H1 (cell line): ENCODE measurements at regions not wholly inside any gene's neighbourhood (a gene's known extent, or its start where the extent isn't known, plus 50 kb on each side); places are given as distances from the start of the nearest gene placed in this dataset.

Experiments
- CTCF ChIA-PET: fragments of 300-600 bp; sonication (Branson Sonifier 250); formaldehyde crosslinking; loops from one replicate; lab custom pipeline; 2021; ENCODE audit not compliant: partially characterized antibody; lab: Charles Lee
- POLR2A ChIA-PET: fragments of 300-600 bp; sonication (Branson Sonifier 250); formaldehyde crosslinking; loops from one replicate; lab custom pipeline; 2021; ENCODE audit warnings: inconsistent platforms; ENCODE audit not compliant: partially characterized antibody; lab: Charles Lee
- DNase-seq, 2 experiments: peaks; one replicate each; pipeline versions ENCODE4 v3.0.0 to v3.0.0-alpha.2; 2010 to 2022; ENCODE audit warnings: low spot score in 2 of 2, low read depth in 1 of 2, mixed read lengths in 1 of 2
- FAIRE-seq: peaks from 2 replicates; lab custom pipeline; 2011; peaks lifted over from hg19 to GRCh38; lab: Jason Lieb, UNC
- H2AFZ ChIP-seq: 2 replicates; pipeline ENCODE4 v1.8.1; 2012; ENCODE audit warnings: low read length, inconsistent platforms
- H2AK5ac ChIP-seq: 2 replicates; pipeline ENCODE4 v1.6.1; 2013; ENCODE audit warnings: low read depth, low read length
- H2BK120ac ChIP-seq: replicated peaks from 2 replicates; pipeline ENCODE3; 2013; ENCODE audit warnings: low read depth, low read length, inconsistent platforms
- H2BK12ac ChIP-seq: 2 replicates; pipeline ENCODE4 v1.6.1; 2013; ENCODE audit warnings: low read depth, low read length
- H2BK15ac ChIP-seq: 2 replicates; pipeline ENCODE4 v1.6.1; 2013; ENCODE audit warnings: low read length
- H2BK20ac ChIP-seq: 2 replicates; pipeline ENCODE4 v1.6.1; 2013; ENCODE audit warnings: low read length
- H2BK5ac ChIP-seq: 2 replicates; pipeline ENCODE4 v1.6.1; 2013; ENCODE audit warnings: low read depth, low read length
- H3K14ac ChIP-seq: 2 replicates; pipeline ENCODE4 v1.6.1; 2013; ENCODE audit warnings: inconsistent platforms; ENCODE audit not compliant: insufficient read length
- H3K18ac ChIP-seq: 2 replicates; pipeline ENCODE4 v1.6.1; 2013; ENCODE audit warnings: low read length; ENCODE audit errors: extremely low read depth
- H3K23ac ChIP-seq: 2 replicates; pipeline ENCODE4 v1.6.1; 2013; ENCODE audit warnings: inconsistent platforms; ENCODE audit not compliant: insufficient read length
- H3K23me2 ChIP-seq: 2 replicates; pipeline ENCODE4 v1.6.1; 2013; ENCODE audit warnings: low read depth, low read length
- H3K27ac ChIP-seq: 2 replicates; pipeline ENCODE4 v1.6.1; 2011; ENCODE audit warnings: low read depth, low read length, inconsistent platforms
- H3K27me3 ChIP-seq, 4 experiments: replicated peaks in 1 of 4; 1 replicate in 1 of 4; 2 replicates in 3 of 4; pipeline versions ENCODE4 v1.6.1 to v1.8.1; 2011 to 2013; ENCODE audit warnings: low read length in 3 of 4, mild to moderate bottlenecking in 3 of 4, inconsistent platforms in 2 of 4, mixed read lengths in 2 of 4, moderate library complexity in 1 of 4; ENCODE audit not compliant: control insufficient read depth in 3 of 4, insufficient read depth in 3 of 4; ENCODE audit errors: extremely low read depth in 1 of 4
- H3K36me3 ChIP-seq, 4 experiments: 2 replicates each; pipeline versions ENCODE4 v1.6.1 to v1.8.1; 2011 to 2013; ENCODE audit warnings: mild to moderate bottlenecking in 4 of 4, low read length in 3 of 4, moderate library complexity in 2 of 4, control low read depth in 1 of 4, inconsistent platforms in 1 of 4; ENCODE audit not compliant: insufficient read depth in 4 of 4, control insufficient read depth in 2 of 4
- H3K4ac ChIP-seq: replicated peaks from 2 replicates; pipeline ENCODE3; 2013; ENCODE audit warnings: low read length, low read depth, mixed read lengths, inconsistent platforms; ENCODE audit not compliant: insufficient read length
- H3K4me1 ChIP-seq, 4 experiments: replicated peaks in 1 of 4; 1 replicate in 1 of 4; 2 replicates in 3 of 4; pipeline versions ENCODE4 v1.6.1 to v1.8.1; 2011 to 2013; ENCODE audit warnings: low read length in 3 of 4, inconsistent platforms in 2 of 4, mixed read lengths in 1 of 4; ENCODE audit not compliant: insufficient read depth in 4 of 4, control insufficient read depth in 3 of 4
- H3K4me2 ChIP-seq, 2 experiments: 2 replicates each; pipeline versions ENCODE4 v1.6.1 to v1.8.1; 2011 to 2013; ENCODE audit warnings: low read depth in 2 of 2, low read length in 2 of 2, control low read depth in 1 of 2, inconsistent platforms in 1 of 2, mild to moderate bottlenecking in 1 of 2; ENCODE audit not compliant: insufficient read depth in 1 of 2
- H3K4me3 ChIP-seq, 4 experiments: fragments of 200-600, 300-600 bp in 1 of 4; sonication (generic), shearing (Covaris generic), sonication (Bioruptor Twin) in 1 of 4; 2 replicates each; pipeline versions ENCODE4 v1.5.1 to v1.8.1; 2011 to 2016; ENCODE audit warnings: low read length in 4 of 4, low read depth in 3 of 4, control low read depth in 2 of 4, inconsistent platforms in 2 of 4, mild to moderate bottlenecking in 2 of 4, mixed read lengths in 1 of 4, moderate library complexity in 1 of 4; ENCODE audit not compliant: insufficient read depth in 2 of 4; ENCODE audit errors: extremely low read depth in 1 of 4
- H3K56ac ChIP-seq: replicated peaks from 2 replicates; pipeline ENCODE3; 2013; ENCODE audit warnings: low read depth, mild to moderate bottlenecking, mixed read lengths, low read length, inconsistent platforms; ENCODE audit not compliant: insufficient read length
- H3K79me1 ChIP-seq: 2 replicates; pipeline ENCODE4 v1.6.1; 2013; ENCODE audit warnings: low read depth, low read length, control low read depth
- H3K79me2 ChIP-seq, 2 experiments: 2 replicates each; pipeline versions ENCODE4 v1.6.1 to v1.8.1; 2012 to 2013; ENCODE audit warnings: low read length in 2 of 2, mild to moderate bottlenecking in 2 of 2, inconsistent platforms in 1 of 2; ENCODE audit not compliant: insufficient read depth in 2 of 2, control insufficient read depth in 1 of 2
- H3K9ac ChIP-seq, 4 experiments: replicated peaks in 1 of 4; 1 replicate in 1 of 4; 2 replicates in 3 of 4; pipeline versions ENCODE4 v1.6.1 to v1.8.1; 2011 to 2013; ENCODE audit warnings: low read depth in 3 of 4, low read length in 3 of 4, control low read depth in 2 of 4, mild to moderate bottlenecking in 2 of 4, moderate library complexity in 2 of 4, inconsistent platforms in 1 of 4; ENCODE audit errors: extremely low read depth in 1 of 4
- H3K9me3 ChIP-seq, 2 experiments: 2 replicates each; pipeline versions ENCODE4 v1.6.1 to v1.8.1; 2012 to 2013; ENCODE audit warnings: mild to moderate bottlenecking in 2 of 2, moderate library complexity in 2 of 2, control low read depth in 1 of 2, inconsistent platforms in 1 of 2, low read depth in 1 of 2, low read length in 1 of 2, mixed read lengths in 1 of 2; ENCODE audit not compliant: insufficient read depth in 2 of 2
- H4K20me1 ChIP-seq, 2 experiments: replicated peaks in 1 of 2; 2 replicates each; pipeline versions ENCODE3 to v1.8.1; 2011 to 2013; ENCODE audit warnings: inconsistent platforms in 2 of 2, low read length in 2 of 2, mild to moderate bottlenecking in 1 of 2; ENCODE audit not compliant: insufficient read depth in 2 of 2, control insufficient read depth in 1 of 2
- H4K5ac ChIP-seq: 2 replicates; pipeline ENCODE4 v1.6.1; 2013; ENCODE audit warnings: low read length, low read depth, mixed read lengths, inconsistent platforms; ENCODE audit not compliant: insufficient read length
- H4K8ac ChIP-seq: 2 replicates; pipeline ENCODE4 v1.8.0; 2013; ENCODE audit warnings: mild to moderate bottlenecking, moderate library complexity, low read length, inconsistent platforms; ENCODE audit not compliant: insufficient read depth; ENCODE audit errors: extremely low read depth
- H4K91ac ChIP-seq: replicated peaks from 2 replicates; pipeline ENCODE3; 2013; ENCODE audit warnings: low read length, mixed read lengths, inconsistent platforms; ENCODE audit not compliant: insufficient read length
- CREB1 ChIP-seq: IDR thresholded peaks from 2 replicates; pipeline ENCODE4 v1.6.1; 2012; ENCODE audit warnings: inconsistent platforms
- EP300 ChIP-seq, 2 experiments: IDR thresholded peaks; 1 replicate in 1 of 2; 2 replicates in 1 of 2; pipeline ENCODE4 v1.6.1; 2011 to 2012; ENCODE audit warnings: low read depth in 2 of 2, low read length in 2 of 2, mild to moderate bottlenecking in 2 of 2, borderline replicate concordance in 1 of 2, inconsistent platforms in 1 of 2, moderate library complexity in 1 of 2
- GTF2F1 ChIP-seq: IDR thresholded peaks from 2 replicates; pipeline ENCODE4 v1.6.1; 2012; ENCODE audit warnings: low read depth, low read length, improper control_type of control experiment, borderline replicate concordance
- KDM4A ChIP-seq: IDR thresholded peaks from one replicate; pipeline ENCODE4 v1.7.1; 2012; ENCODE audit warnings: low read depth, mild to moderate bottlenecking, moderate library complexity, low read length, inconsistent platforms; ENCODE audit not compliant: severe bottlenecking
- NANOG ChIP-seq: IDR thresholded peaks from 2 replicates; pipeline ENCODE4 v1.6.1; 2011; ENCODE audit warnings: low read length, low read depth, mild to moderate bottlenecking, inconsistent platforms; ENCODE audit not compliant: insufficient read depth, poor library complexity, severe bottlenecking
- WGBS, 2 experiments: shearing (Covaris generic) in 1 of 2; methylation state at CpG; one replicate each; pipeline versions ENCODE4 v1.1.6 to v1.1.7; 2013 to 2015; ENCODE audit warnings: low lambda C conversion rate in 2 of 2, mixed read lengths in 2 of 2, inconsistent platforms in 1 of 2, low coverage in 1 of 2, missing lambda C conversion rate in 1 of 2; ENCODE audit not compliant: insufficient replicate concordance in 2 of 2, insufficient coverage in 1 of 2, insufficient read length in 1 of 2; ENCODE audit errors: extremely low coverage in 1 of 2, missing lambda C conversion rate in 1 of 2; 5-methylcytosine and 5-hydroxymethylcytosine counted together
- TF ChIP-seq, protein P1 (sequence below): IDR thresholded peaks from 2 replicates; pipeline ENCODE4 v1.6.1; 2012; ENCODE audit warnings: low read length, inconsistent platforms

DNA sequence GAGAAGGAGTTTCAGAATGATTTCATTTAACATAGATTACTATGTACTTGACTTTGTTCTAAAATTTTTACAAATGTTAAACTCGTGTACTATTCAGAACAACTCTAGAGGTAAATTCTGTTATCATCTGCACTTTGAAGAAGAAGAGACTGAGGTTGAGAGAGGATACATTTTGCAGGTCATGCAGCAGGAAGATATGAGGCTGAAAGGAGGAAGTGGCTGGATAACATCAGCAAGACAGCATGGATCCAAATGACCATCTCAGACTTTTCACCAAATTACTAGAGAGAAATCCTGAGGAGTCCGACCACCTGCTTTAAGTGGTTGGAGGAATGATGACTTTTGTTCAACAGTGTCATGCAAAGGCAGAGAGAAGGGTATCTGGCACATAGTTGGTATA, 84.9 kb downstream of the ASCL4 start:
- FAIRE-seq, result no peak
- no peaks in the 10 kb centered on the region for H4K20me1 ChIP-seq
- no peak overlapping the region for H3K14ac ChIP-seq
- H3K23ac ChIP-seq, result no peak overlapping the region
- H4K8ac ChIP-seq, result no peak overlapping the region
- H3K18ac ChIP-seq, result no peak overlapping the region
- H3K4me1 ChIP-seq, result no peaks in the 10 kb centered on the region
- H3K27ac ChIP-seq, result no peak overlapping the region
- no peak overlapping the region for H2BK20ac ChIP-seq
- H3K36me3 ChIP-seq, result no peaks in the 10 kb centered on the region
- H4K91ac ChIP-seq, result no peak overlapping the region
- no peak overlapping the region for H2BK5ac ChIP-seq
- H3K79me2 ChIP-seq, result no peaks in the 10 kb centered on the region
- H3K4me3 ChIP-seq, result no peak overlapping the region
- H3K56ac ChIP-seq, result no peak overlapping the region
- CTCF ChIA-PET, result interaction anchor here (1.1 kb wide), 1 partner anchor 14 kb away, joined by 3 read pairs; no protein-coding TSS in a partner anchor
- H3K27me3 ChIP-seq, result peaks cover 0 to 8% (median 4%) of the 10 kb centered on the region in 4 experiments; a peak in 5 of 7 replicates
- no peak overlapping the region for H3K4me2 ChIP-seq
- H2BK12ac ChIP-seq, result no peak overlapping the region
- POLR2A ChIA-PET, result interaction anchor here (0.6 kb wide), 1 partner anchor 20 kb away, joined by 3 read pairs; no protein-coding TSS in a partner anchor
- H3K4ac ChIP-seq, result no peak overlapping the region
- H2BK15ac ChIP-seq, result no peak overlapping the region
- no peaks in the 10 kb centered on the region for H3K9me3 ChIP-seq
- no peaks in the 10 kb centered on the region for H3K79me1 ChIP-seq
- 85% methylated on average over 2 of the region's 2 CpGs; no CpG with 5 or more reads in 1 of the 2 experiments for WGBS, 2 experiments
- no peak overlapping the region for H2BK120ac ChIP-seq
- H3K23me2 ChIP-seq, result peaks cover 3% of the 10 kb centered on the region; the same call in 1 of the 2 replicates
- TF ChIP-seq KDM4A (no peak), NANOG (no peak), GTF2F1 (no peak), CREB1 (no peak), EP300 (IDR thresholded peaks at IDR 0.05; ENCODE audit: borderline replicate concordance in 1 of 2, low read depth in 2 of 2, low read length in 2 of 2) (no peak)
- TF ChIP-seq, protein P1, sequence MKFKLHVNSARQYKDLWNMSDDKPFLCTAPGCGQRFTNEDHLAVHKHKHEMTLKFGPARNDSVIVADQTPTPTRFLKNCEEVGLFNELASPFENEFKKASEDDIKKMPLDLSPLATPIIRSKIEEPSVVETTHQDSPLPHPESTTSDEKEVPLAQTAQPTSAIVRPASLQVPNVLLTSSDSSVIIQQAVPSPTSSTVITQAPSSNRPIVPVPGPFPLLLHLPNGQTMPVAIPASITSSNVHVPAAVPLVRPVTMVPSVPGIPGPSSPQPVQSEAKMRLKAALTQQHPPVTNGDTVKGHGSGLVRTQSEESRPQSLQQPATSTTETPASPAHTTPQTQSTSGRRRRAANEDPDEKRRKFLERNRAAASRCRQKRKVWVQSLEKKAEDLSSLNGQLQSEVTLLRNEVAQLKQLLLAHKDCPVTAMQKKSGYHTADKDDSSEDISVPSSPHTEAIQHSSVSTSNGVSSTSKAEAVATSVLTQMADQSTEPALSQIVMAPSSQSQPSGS, result no peak
- no peak overlapping the region for H4K5ac ChIP-seq
- DNase-seq, result no peak
- H2AFZ ChIP-seq, result no peak overlapping the region
- no peak overlapping the region for H2AK5ac ChIP-seq
- H3K9ac ChIP-seq, result no peak overlapping the region
